B cell (primary cell): ENCODE measurements at regions not wholly inside any gene's neighbourhood (a gene's known extent, or its start where the extent isn't known, plus 50 kb on each side); places are given as distances from the start of the nearest gene placed in this dataset.
"Not testable (repeated sequence)": the region's sequence is repeated elsewhere in the genome, so short reads cannot be mapped to it uniquely, and the experiment has no call there.

Experiments
- ATAC-seq: fragments of 200-7000 bp; cut with Tn5 transposase; one replicate; pipeline ENCODE4 v1.10.0; 2021; ENCODE audit warnings: low read depth, mild to moderate bottlenecking, moderate number of reproducible peaks, moderate library complexity
- CTCF ChIA-PET: fragments of 350-600 bp; sonication (Branson Sonifier 250); formaldehyde crosslinking; loops from one replicate; lab custom pipeline; 2021; ENCODE audit warnings: antibody characterized with exemption, inconsistent platforms; lab: Charles Lee
- POLR2A ChIA-PET: fragments of 350-600 bp; sonication (Branson Sonifier 250); formaldehyde crosslinking; loops from one replicate; lab custom pipeline; 2021; ENCODE audit warnings: antibody characterized with exemption; lab: Charles Lee
- DNase-seq: peaks from one replicate; pipeline ENCODE4 v3.0.0; 2013
- H2AFZ ChIP-seq: 2 replicates; pipeline ENCODE4 v1.6.1; 2012; ENCODE audit warnings: mild to moderate bottlenecking, low read depth, low read length; ENCODE audit not compliant: insufficient read depth, poor library complexity, severe bottlenecking
- H3K27ac ChIP-seq, 2 donors: 1 replicate in 1 of 2; 2 replicates in 1 of 2; pipeline ENCODE4 v1.5.1; 2012 to 2013; ENCODE audit warnings: low read length in 2 of 2, mild to moderate bottlenecking in 2 of 2, moderate library complexity in 1 of 2
- H3K27me3 ChIP-seq, 4 experiments: fragments of 200-600 bp in 1 of 4; sonication (generic) in 1 of 4; replicated peaks in 1 of 4; 1 replicate in 2 of 4; 2 replicates in 2 of 4; pipeline versions ENCODE4 v1.6.1 to v1.7.0; 2013 to 2016; ENCODE audit warnings: low read length in 3 of 4, mild to moderate bottlenecking in 2 of 4, mixed read lengths in 1 of 4, moderate library complexity in 1 of 4; ENCODE audit not compliant: insufficient read depth in 4 of 4, control insufficient read depth in 3 of 4; ENCODE audit errors: control extremely low read depth in 1 of 4
- H3K36me3 ChIP-seq, 2 experiments: replicated peaks in 1 of 2; 1 replicate in 1 of 2; 2 replicates in 1 of 2; pipeline versions ENCODE4 v1.6.1 to v1.7.1; 2013; ENCODE audit warnings: low read length in 1 of 2; ENCODE audit not compliant: insufficient read depth in 2 of 2, control insufficient read depth in 1 of 2; ENCODE audit errors: control extremely low read depth in 1 of 2, extremely low read depth in 1 of 2
- H3K4me1 ChIP-seq, 2 donors: fragments of 200-600 bp in 1 of 2; sonication (generic) in 1 of 2; 1 replicate in 1 of 2; 2 replicates in 1 of 2; pipeline versions ENCODE4 v1.5.1 to v1.6.1; 2013 to 2017; ENCODE audit warnings: low read length in 2 of 2; ENCODE audit not compliant: control insufficient read depth in 2 of 2, insufficient read depth in 2 of 2
- H3K4me2 ChIP-seq: replicated peaks from 2 replicates; pipeline ENCODE3; 2012; ENCODE audit warnings: mild to moderate bottlenecking, low read depth, low read length; ENCODE audit not compliant: poor library complexity, severe bottlenecking
- H3K4me3 ChIP-seq, 5 experiments: fragments of 200-600 bp in 1 of 5; sonication (generic) in 1 of 5; 1 replicate in 3 of 5; 2 replicates in 2 of 5; pipeline versions ENCODE4 v1.5.1 to v1.7.0; 2011 to 2016; ENCODE audit warnings: low read length in 4 of 5, mild to moderate bottlenecking in 4 of 5, low read depth in 2 of 5, control low read depth in 1 of 5, moderate library complexity in 1 of 5; ENCODE audit not compliant: insufficient read depth in 1 of 5; ENCODE audit errors: control extremely low read depth in 1 of 5, extremely low read depth in 1 of 5
- H3K79me2 ChIP-seq: fragments of 200-600 bp; sonication (generic); one replicate; pipeline ENCODE4 v1.6.0; 2016; ENCODE audit warnings: low read length; ENCODE audit not compliant: control insufficient read depth, insufficient read depth
- H3K9ac ChIP-seq: fragments of 200-600 bp; sonication (generic); 2 replicates; pipeline ENCODE4 v1.6.1; 2017; ENCODE audit warnings: mild to moderate bottlenecking, low read length, moderate library complexity
- H3K9me3 ChIP-seq, 3 donors: one replicate each; pipeline versions ENCODE4 v1.6.1 to v1.7.1; 2013; ENCODE audit warnings: low read length in 2 of 3; ENCODE audit not compliant: control insufficient read depth in 2 of 3, insufficient read depth in 1 of 3; ENCODE audit errors: control extremely low read depth in 1 of 3
- H4K20me1 ChIP-seq: 2 replicates; pipeline ENCODE4 v1.6.0; 2012; ENCODE audit warnings: mild to moderate bottlenecking, low read length; ENCODE audit not compliant: insufficient read depth, control insufficient read depth, poor library complexity, severe bottlenecking
- H3K27ac Mint-ChIP-seq: one replicate; pipeline ENCODE4 v1.8.0; 2021; ENCODE audit warnings: mixed read lengths
- H3K27me3 Mint-ChIP-seq: one replicate; pipeline ENCODE4 v1.8.0; 2021; ENCODE audit warnings: mixed read lengths
- H3K4me1 Mint-ChIP-seq: one replicate; pipeline ENCODE4 v1.8.0; 2021; ENCODE audit warnings: mixed read lengths
- H3K4me3 Mint-ChIP-seq: one replicate; pipeline ENCODE4 v1.8.0; 2021; ENCODE audit warnings: mixed read lengths
- H3K9me3 Mint-ChIP-seq: one replicate; pipeline ENCODE4 v1.8.0; 2022; ENCODE audit warnings: mixed read lengths; ENCODE audit not compliant: insufficient read depth
- EZH2 ChIP-seq: IDR thresholded peaks from 2 replicates; pipeline ENCODE4 v1.6.1; 2012; ENCODE audit warnings: borderline replicate concordance, low read depth, mild to moderate bottlenecking, moderate library complexity, low read length; ENCODE audit not compliant: insufficient read depth, poor library complexity, severe bottlenecking
- WGBS: methylation state at CpG from one replicate; pipeline ENCODE4 v1.1.5; 2013; ENCODE audit warnings: missing lambda C conversion rate; ENCODE audit not compliant: insufficient coverage; 5-methylcytosine and 5-hydroxymethylcytosine counted together
- intact Hi-C: fragments of 100-400 bp; cut with micrococcal nuclease; formaldehyde crosslinking; loops from one replicate; pipeline ENCODE4 v1.10.0; 2022
- TF ChIP-seq, protein P1 (sequence below): fragments of 200-600 bp; IDR thresholded peaks from one replicate; pipeline ENCODE4 v1.8.0; 2022; ENCODE audit warnings: antibody characterized with exemption, mild to moderate bottlenecking

DNA sequence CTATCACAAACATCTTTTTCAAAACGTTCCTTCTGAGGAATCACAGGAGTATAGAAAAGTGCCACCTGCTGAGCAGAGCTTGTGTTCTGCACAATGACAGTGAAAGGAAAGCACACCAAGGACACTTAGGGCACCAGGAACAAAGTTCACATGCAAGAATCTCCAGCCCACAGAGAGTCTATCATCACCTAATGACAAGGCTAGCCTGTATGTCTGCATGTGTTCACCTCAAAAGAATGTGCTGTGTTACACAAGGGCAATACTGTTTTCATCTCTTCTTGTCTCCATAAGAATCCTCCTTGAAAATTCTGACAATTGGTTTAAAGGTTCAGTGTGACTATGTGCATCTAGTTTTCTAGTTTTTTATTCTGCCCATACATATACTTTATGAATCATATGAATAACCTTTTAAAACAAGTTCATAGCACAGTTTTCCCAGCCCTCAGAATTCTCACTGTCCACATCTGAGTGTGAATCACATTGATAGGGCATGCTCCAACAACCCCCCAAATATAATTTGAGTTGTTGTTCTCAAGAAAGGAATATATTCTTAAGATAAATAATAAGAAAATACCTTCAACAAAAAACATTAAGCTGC lies 118.0 kb downstream of the PWWP3B start:
- CTCF ChIA-PET, result no interaction called here
- TF ChIP-seq EZH2, result no peak
- TF ChIP-seq, protein P1, sequence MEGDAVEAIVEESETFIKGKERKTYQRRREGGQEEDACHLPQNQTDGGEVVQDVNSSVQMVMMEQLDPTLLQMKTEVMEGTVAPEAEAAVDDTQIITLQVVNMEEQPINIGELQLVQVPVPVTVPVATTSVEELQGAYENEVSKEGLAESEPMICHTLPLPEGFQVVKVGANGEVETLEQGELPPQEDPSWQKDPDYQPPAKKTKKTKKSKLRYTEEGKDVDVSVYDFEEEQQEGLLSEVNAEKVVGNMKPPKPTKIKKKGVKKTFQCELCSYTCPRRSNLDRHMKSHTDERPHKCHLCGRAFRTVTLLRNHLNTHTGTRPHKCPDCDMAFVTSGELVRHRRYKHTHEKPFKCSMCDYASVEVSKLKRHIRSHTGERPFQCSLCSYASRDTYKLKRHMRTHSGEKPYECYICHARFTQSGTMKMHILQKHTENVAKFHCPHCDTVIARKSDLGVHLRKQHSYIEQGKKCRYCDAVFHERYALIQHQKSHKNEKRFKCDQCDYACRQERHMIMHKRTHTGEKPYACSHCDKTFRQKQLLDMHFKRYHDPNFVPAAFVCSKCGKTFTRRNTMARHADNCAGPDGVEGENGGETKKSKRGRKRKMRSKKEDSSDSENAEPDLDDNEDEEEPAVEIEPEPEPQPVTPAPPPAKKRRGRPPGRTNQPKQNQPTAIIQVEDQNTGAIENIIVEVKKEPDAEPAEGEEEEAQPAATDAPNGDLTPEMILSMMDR, result no peak
- DNase-seq (no peak), ATAC-seq (no peak)
- no peak overlapping the region for H3K4me3 Mint-ChIP-seq
- H3K27me3 ChIP-seq, result no peaks in the 10 kb centered on the region
- H3K4me1 ChIP-seq, result no peaks in the 10 kb centered on the region
- intact Hi-C loops, result no loop called here
- H3K79me2 ChIP-seq, result no peaks in the 10 kb centered on the region
- POLR2A ChIA-PET, result no interaction called here
- 83% methylated on average over 1 of the region's 1 CpG for WGBS
- H4K20me1 ChIP-seq, result no peaks in the 10 kb centered on the region
- H3K4me1 Mint-ChIP-seq, result no peaks in the 10 kb centered on the region
- no peak overlapping the region for H3K4me2 ChIP-seq
- H3K27ac ChIP-seq, result no peak overlapping the region
- H3K9me3 ChIP-seq, result no peaks in the 10 kb centered on the region
- H3K27ac Mint-ChIP-seq, result no peak overlapping the region
- no peak overlapping the region for H3K9ac ChIP-seq
- no peaks in the 10 kb centered on the region for H3K27me3 Mint-ChIP-seq
- no peak overlapping the region for H2AFZ ChIP-seq
- no peak overlapping the region for H3K4me3 ChIP-seq
- no peaks in the 10 kb centered on the region for H3K36me3 ChIP-seq
- H3K9me3 Mint-ChIP-seq, result no peaks in the 10 kb centered on the region

DNA sequence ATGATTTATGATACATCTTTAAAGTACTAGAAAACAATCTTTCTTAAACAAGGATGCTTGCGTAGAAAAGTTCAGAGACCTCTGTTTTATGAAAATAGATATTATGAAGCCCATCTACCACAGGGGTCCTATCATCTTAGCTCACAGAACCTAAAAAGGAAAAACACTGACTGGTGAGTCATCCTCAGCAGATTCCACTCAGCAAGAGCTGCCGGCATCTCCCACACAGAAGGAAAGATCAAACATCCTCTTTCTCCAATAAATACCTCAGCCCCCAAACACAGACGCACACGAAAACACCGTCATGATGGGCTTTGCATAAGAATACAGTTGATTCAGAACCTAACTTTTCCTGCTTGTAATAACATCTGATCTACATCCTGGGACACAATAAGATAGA lies 122.7 kb downstream of the PWWP3B start:
- no CpG with 5 or more reads among the region's 5 CpGs for WGBS
- DNase-seq, H2AFZ ChIP-seq, H3K27ac ChIP-seq, H3K36me3 ChIP-seq, H3K9ac ChIP-seq, H3K4me2 ChIP-seq, H3K4me1 ChIP-seq, ATAC-seq, H3K4me1 Mint-ChIP-seq, H3K4me3 ChIP-seq, H3K9me3 ChIP-seq, H3K4me3 Mint-ChIP-seq, H3K79me2 ChIP-seq, H3K27me3 Mint-ChIP-seq, H3K9me3 Mint-ChIP-seq, H3K27me3 ChIP-seq, CTCF ChIA-PET, POLR2A ChIA-PET, intact Hi-C loops, H4K20me1 ChIP-seq, H3K27ac Mint-ChIP-seq: not testable (repeated sequence)

DNA sequence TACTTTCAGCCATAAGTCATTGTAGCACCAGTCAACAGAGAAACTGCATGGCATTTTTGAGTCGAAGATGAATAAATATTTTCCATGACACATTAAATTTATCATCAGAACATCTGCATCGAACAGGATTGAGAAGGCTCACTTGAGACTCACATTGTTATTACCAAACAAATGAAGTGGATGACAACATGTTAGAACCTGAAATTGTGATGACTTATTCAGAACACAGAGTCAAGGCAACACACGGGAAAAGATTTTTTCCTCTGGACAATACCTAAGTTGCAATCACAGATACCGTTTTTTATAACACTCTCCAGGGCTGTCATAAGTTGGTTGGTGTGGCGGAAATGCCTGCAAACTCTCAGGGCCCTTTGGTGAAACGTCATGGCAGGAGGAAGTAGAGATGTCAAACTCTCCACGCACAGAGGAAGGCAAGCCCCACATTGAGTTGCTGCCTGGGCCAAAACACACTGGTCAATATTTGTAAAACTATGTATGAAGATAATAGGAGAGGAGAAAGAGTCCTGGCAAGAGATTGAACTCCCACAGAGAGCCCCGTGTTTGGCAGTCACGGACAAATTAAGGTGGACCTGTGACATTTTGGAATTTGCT lies 123.8 kb downstream of the PWWP3B start:
- H3K9me3 ChIP-seq, H3K4me1 Mint-ChIP-seq, H3K9ac ChIP-seq, CTCF ChIA-PET, H3K27me3 ChIP-seq, H3K27me3 Mint-ChIP-seq, H3K4me2 ChIP-seq, POLR2A ChIA-PET, H3K79me2 ChIP-seq, H3K4me1 ChIP-seq, intact Hi-C loops, H3K4me3 Mint-ChIP-seq, H2AFZ ChIP-seq, H3K9me3 Mint-ChIP-seq, ATAC-seq, H4K20me1 ChIP-seq, H3K36me3 ChIP-seq, H3K4me3 ChIP-seq, DNase-seq, H3K27ac ChIP-seq, H3K27ac Mint-ChIP-seq: not testable (repeated sequence)
- WGBS, result no CpG with 5 or more reads among the region's 9 CpGs
